ENCODE measurements at regions not wholly inside any gene's neighbourhood (a gene's known extent, or its start where the extent isn't known, plus 50 kb on each side); places are given as distances from the start of the nearest gene placed in this dataset.
"Not testable (repeated sequence)": the region's sequence is repeated elsewhere in the genome, so short reads cannot be mapped to it uniquely, and the experiment has no call there.

DNA sequence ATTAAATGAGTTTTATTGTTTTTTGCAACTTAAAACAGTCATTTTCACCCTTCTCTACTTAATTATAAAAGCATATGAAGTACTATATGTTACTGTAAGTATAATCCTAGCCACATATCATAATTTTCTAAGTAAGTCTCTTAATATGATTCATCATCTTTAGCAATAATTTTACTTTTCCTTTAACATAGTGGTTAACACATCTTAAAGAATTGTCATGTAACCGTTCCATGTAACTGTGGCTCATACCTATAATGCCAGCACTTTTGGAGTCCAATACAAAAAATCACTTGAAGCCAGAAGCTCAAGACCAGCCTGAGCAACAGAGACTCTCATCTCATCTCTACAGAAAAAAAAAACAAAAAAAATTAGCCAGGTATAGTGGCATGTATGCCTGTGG, 260.6 kb upstream of the DUSP10 start:
- no peak overlapping the region for H3K4me3 ChIP-seq
- DNase-seq (no peak), ATAC-seq (no peak)
- no peaks in the 10 kb centered on the region for H3K4me1 ChIP-seq (ENCODE audit: low read depth)
- TF ChIP-seq, protein P1, sequence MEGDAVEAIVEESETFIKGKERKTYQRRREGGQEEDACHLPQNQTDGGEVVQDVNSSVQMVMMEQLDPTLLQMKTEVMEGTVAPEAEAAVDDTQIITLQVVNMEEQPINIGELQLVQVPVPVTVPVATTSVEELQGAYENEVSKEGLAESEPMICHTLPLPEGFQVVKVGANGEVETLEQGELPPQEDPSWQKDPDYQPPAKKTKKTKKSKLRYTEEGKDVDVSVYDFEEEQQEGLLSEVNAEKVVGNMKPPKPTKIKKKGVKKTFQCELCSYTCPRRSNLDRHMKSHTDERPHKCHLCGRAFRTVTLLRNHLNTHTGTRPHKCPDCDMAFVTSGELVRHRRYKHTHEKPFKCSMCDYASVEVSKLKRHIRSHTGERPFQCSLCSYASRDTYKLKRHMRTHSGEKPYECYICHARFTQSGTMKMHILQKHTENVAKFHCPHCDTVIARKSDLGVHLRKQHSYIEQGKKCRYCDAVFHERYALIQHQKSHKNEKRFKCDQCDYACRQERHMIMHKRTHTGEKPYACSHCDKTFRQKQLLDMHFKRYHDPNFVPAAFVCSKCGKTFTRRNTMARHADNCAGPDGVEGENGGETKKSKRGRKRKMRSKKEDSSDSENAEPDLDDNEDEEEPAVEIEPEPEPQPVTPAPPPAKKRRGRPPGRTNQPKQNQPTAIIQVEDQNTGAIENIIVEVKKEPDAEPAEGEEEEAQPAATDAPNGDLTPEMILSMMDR (IDR thresholded peaks at IDR 0.05) = no peak
- intact Hi-C loops (cut with DNase I, micrococcal nuclease) = no loop called here
- H3K9me3 ChIP-seq = no peaks in the 10 kb centered on the region
- no peaks in the 10 kb centered on the region for H3K36me3 ChIP-seq (ENCODE audit: low read depth)

- ATAC-seq (no peak), DNase-seq (no peak)
- H3K36me3 ChIP-seq (ENCODE audit: low read depth) = no peaks in the 10 kb centered on the region
- intact Hi-C loops (cut with DNase I, micrococcal nuclease) = no loop called here
- no peaks in the 10 kb centered on the region for H3K9me3 ChIP-seq
- no peak overlapping the region for H3K4me3 ChIP-seq
- TF ChIP-seq, protein P1 (IDR thresholded peaks at IDR 0.05) = no peak
- no peaks in the 10 kb centered on the region for H3K4me1 ChIP-seq (ENCODE audit: low read depth)
These were observed 258.2 kb upstream of the DUSP10 start for GRCh38 chr1:222000131-222000530.

GRCh38 chr1:221998781-221999180, 256.9 kb upstream of the DUSP10 start:
- H3K4me3 ChIP-seq = no peak overlapping the region
- H3K9me3 ChIP-seq = no peaks in the 10 kb centered on the region
- no peak for DNase-seq
- no peaks in the 10 kb centered on the region for H3K4me1 ChIP-seq (ENCODE audit: low read depth)
- no peaks in the 10 kb centered on the region for H3K36me3 ChIP-seq (ENCODE audit: low read depth)
- TF ChIP-seq, protein P1 (IDR thresholded peaks at IDR 0.05) = no peak
- no peak for ATAC-seq
- intact Hi-C loops (cut with DNase I, micrococcal nuclease) = no loop called here

DNA sequence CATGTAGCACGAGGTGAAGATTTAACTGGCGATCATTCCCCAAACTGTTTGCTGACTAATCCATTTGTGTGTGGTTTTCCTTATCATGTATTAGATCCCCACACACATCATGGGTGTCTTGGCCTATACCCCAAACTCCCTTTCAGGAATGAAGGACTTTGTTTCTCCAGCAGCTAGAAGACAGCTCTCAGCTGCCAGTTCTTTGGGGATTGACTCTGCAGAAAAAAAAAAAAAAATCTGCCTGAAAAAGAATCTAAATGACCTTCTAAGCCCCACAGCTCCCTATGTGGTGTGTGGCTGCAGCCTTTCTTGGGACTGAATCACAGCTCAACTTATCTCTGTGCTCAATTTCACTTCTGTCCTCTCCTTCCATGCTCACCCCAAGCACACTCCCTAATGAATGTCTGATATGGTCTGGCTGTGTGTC, 256.3 kb upstream of the DUSP10 start:
- H3K4me1 ChIP-seq (ENCODE audit: low read depth) = no peaks in the 10 kb centered on the region
- intact Hi-C loops (cut with DNase I, micrococcal nuclease) = no loop called here
- H3K9me3 ChIP-seq = no peaks in the 10 kb centered on the region
- TF ChIP-seq, protein P1 (IDR thresholded peaks at IDR 0.05) = no peak
- ATAC-seq (no peak), DNase-seq (no peak)
- H3K36me3 ChIP-seq (ENCODE audit: low read depth) = no peaks in the 10 kb centered on the region
- no peak overlapping the region for H3K4me3 ChIP-seq

- intact Hi-C loops (cut with DNase I, micrococcal nuclease); H3K4me3 ChIP-seq; H3K4me1 ChIP-seq (ENCODE audit: low read depth); H3K9me3 ChIP-seq; H3K36me3 ChIP-seq (ENCODE audit: low read depth); ATAC-seq; DNase-seq: not testable (repeated sequence)
These were observed 255.1 kb upstream of the DUSP10 start for GRCh38 chr1:221997012-221997411.

- Histone ChIP-seq H3K9me3 (no peaks in the 10 kb centered on the region), H3K4me3 (no peak overlapping the region), H3K36me3 (ENCODE audit: low read depth) (no peaks in the 10 kb centered on the region), H3K4me1 (ENCODE audit: low read depth) (no peaks in the 10 kb centered on the region)
- TF ChIP-seq, protein P1 (IDR thresholded peaks at IDR 0.05) = no peak
- DNase-seq (no peak), ATAC-seq (no peak)
- intact Hi-C loops (cut with DNase I, micrococcal nuclease) = no loop called here
These were observed 253.1 kb upstream of the DUSP10 start for GRCh38 chr1:221994939-221995338.

Data from mucosa of descending colon (tissue), 3 donors.